Endothelial cell of umbilical vein (primary cell): ENCODE measurements at regions not wholly inside any gene's neighbourhood (a gene's known extent, or its start where the extent isn't known, plus 50 kb on each side); places are given as distances from the start of the nearest gene placed in this dataset.
"Not testable (repeated sequence)": the region's sequence is repeated elsewhere in the genome, so short reads cannot be mapped to it uniquely, and the experiment has no call there.

Experiments
- BruUV-seq: library from RNA; stranded (reverse); fragments of 400-500 nt; replicated peaks from 2 replicates; lab custom pipeline; 2021; lab: Mats Ljungman, UMichigan
- CTCF ChIA-PET: fragments of 300-600, 350-600 bp; sonication (Branson Sonifier 250); formaldehyde crosslinking; loops from one replicate; lab custom pipeline; 2021; ENCODE audit warnings: antibody characterized with exemption, inconsistent platforms; lab: Charles Lee
- POLR2A ChIA-PET: fragments of 300-600, 350-600 bp; sonication (Branson Sonifier 250); formaldehyde crosslinking; loops from one replicate; lab custom pipeline; 2021; ENCODE audit warnings: antibody characterized with exemption, inconsistent platforms; lab: Charles Lee
- DNase-seq: peaks from one replicate; pipeline ENCODE4 v3.0.0-alpha.2; 2011; ENCODE audit warnings: low read depth, low spot score
- FAIRE-seq: peaks from 2 replicates; lab custom pipeline; 2011; peaks lifted over from hg19 to GRCh38; lab: Jason Lieb, UNC
- H2AFZ ChIP-seq: 2 replicates; pipeline ENCODE4 v1.6.0; 2012; ENCODE audit warnings: low read depth, low read length, control low read depth, inconsistent platforms
- H3K27ac ChIP-seq: 2 replicates; pipeline ENCODE4 v1.5.1; 2011; ENCODE audit warnings: low read depth, mild to moderate bottlenecking, control low read depth, low read length, moderate library complexity; ENCODE audit not compliant: insufficient read depth
- H3K27me3 ChIP-seq, 2 experiments: 2 replicates each; pipeline versions ENCODE4 v1.6.0 to v1.6.1; 2011; ENCODE audit warnings: low read length in 2 of 2, mixed read lengths in 1 of 2; ENCODE audit not compliant: control insufficient read depth in 2 of 2, insufficient read depth in 2 of 2
- H3K36me3 ChIP-seq, 2 experiments: 2 replicates in 1 of 2; 3 replicates in 1 of 2; pipeline ENCODE4 v1.5.1; 2011; ENCODE audit warnings: low read length in 2 of 2, mild to moderate bottlenecking in 1 of 2, moderate library complexity in 1 of 2; ENCODE audit not compliant: control insufficient read depth in 2 of 2, insufficient read depth in 2 of 2; ENCODE audit errors: extremely low read depth in 1 of 2
- H3K4me1 ChIP-seq: 3 replicates; pipeline ENCODE4 v1.5.1; 2011; ENCODE audit warnings: mild to moderate bottlenecking, low read length; ENCODE audit not compliant: control insufficient read depth, insufficient read depth; ENCODE audit errors: extremely low read depth
- H3K4me2 ChIP-seq: 2 replicates; pipeline ENCODE4 v1.6.1; 2011; ENCODE audit warnings: low read length, control low read depth, mixed read lengths; ENCODE audit not compliant: insufficient read depth
- H3K4me3 ChIP-seq, 3 experiments: fragments of 200-600 bp in 1 of 3; sonication (generic), shearing (Covaris generic) in 1 of 3; replicated peaks in 1 of 3; 2 replicates each; pipeline ENCODE4 v1.5.1; 2011 to 2016; ENCODE audit warnings: control low read depth in 3 of 3, low read length in 3 of 3, mild to moderate bottlenecking in 2 of 3, inconsistent platforms in 1 of 3, low read depth in 1 of 3, moderate library complexity in 1 of 3; ENCODE audit not compliant: insufficient read depth in 1 of 3
- H3K79me2 ChIP-seq: 2 replicates; pipeline ENCODE4 v1.6.0; 2012; ENCODE audit warnings: low read length, inconsistent platforms; ENCODE audit not compliant: control insufficient read depth, insufficient read depth
- H3K9ac ChIP-seq: replicated peaks from 2 replicates; pipeline ENCODE3; 2011; ENCODE audit warnings: low read length, control low read depth; ENCODE audit not compliant: insufficient read depth; ENCODE audit errors: extremely low read depth
- H3K9me1 ChIP-seq: replicated peaks from 3 replicates; pipeline ENCODE4 v1.6.0; 2011; ENCODE audit warnings: mild to moderate bottlenecking, low read length; ENCODE audit not compliant: control insufficient read depth, insufficient read depth; ENCODE audit errors: extremely low read depth
- H3K9me3 ChIP-seq: replicated peaks from 2 replicates; pipeline ENCODE4 v1.5.1; 2012; ENCODE audit warnings: low read length, inconsistent platforms; ENCODE audit not compliant: control insufficient read depth, insufficient read depth
- H4K20me1 ChIP-seq: replicated peaks from 2 replicates; pipeline ENCODE3; 2011; ENCODE audit warnings: mild to moderate bottlenecking, low read length; ENCODE audit not compliant: control insufficient read depth, insufficient read depth; ENCODE audit errors: extremely low read depth
- CTCF ChIP-seq, 2 donors: IDR thresholded peaks; 1 replicate in 1 of 2; 2 replicates in 1 of 2; pipeline ENCODE4 v1.5.1; 2011; ENCODE audit warnings: low read length in 2 of 2, mild to moderate bottlenecking in 2 of 2, moderate library complexity in 2 of 2, control low read depth in 1 of 2, inconsistent platforms in 1 of 2, low read depth in 1 of 2; ENCODE audit not compliant: insufficient read depth in 1 of 2; ENCODE audit errors: extremely low read depth in 1 of 2
- GATA2 ChIP-seq: IDR thresholded peaks from 2 replicates; pipeline ENCODE4 v1.7.0; 2011; ENCODE audit warnings: low read depth, mild to moderate bottlenecking, moderate library complexity, mixed read lengths, low read length; ENCODE audit not compliant: insufficient read length, insufficient read depth
- MAX ChIP-seq: IDR thresholded peaks from 2 replicates; pipeline ENCODE4 v1.6.1; 2011; ENCODE audit not compliant: insufficient read depth, insufficient read length
- POLR2AphosphoS5 ChIP-seq: IDR thresholded peaks from 2 replicates; pipeline ENCODE4 v1.6.1; 2012; ENCODE audit warnings: low read depth, mild to moderate bottlenecking, control low read depth, low read length, moderate library complexity; ENCODE audit not compliant: insufficient read depth
- dilution Hi-C: fragments of 300-500 bp; cut with MboI; formaldehyde crosslinking; loops from one replicate; pipeline ENCODE4 v1.15.0; 2019; ENCODE audit warnings: low sequenced_read_pairs; ENCODE audit not compliant: extremely low pct_ligation_motif_present
- intact Hi-C: fragments of 100-400 bp; cut with micrococcal nuclease; formaldehyde crosslinking; loops from one replicate; pipeline ENCODE4 v1.10.0; 2022

GRCh38 chr2:123455234-123455633 is 569.9 kb upstream of the CNTNAP5 start:
- H3K27ac ChIP-seq, CTCF ChIA-PET, DNase-seq, H3K4me1 ChIP-seq, BruUV-seq, H3K4me3 ChIP-seq, H4K20me1 ChIP-seq, H3K27me3 ChIP-seq, H3K4me2 ChIP-seq, H3K36me3 ChIP-seq, FAIRE-seq, H3K9ac ChIP-seq, H2AFZ ChIP-seq, POLR2A ChIA-PET, intact Hi-C loops, H3K79me2 ChIP-seq, H3K9me1 ChIP-seq, dilution Hi-C loops, H3K9me3 ChIP-seq: not testable (repeated sequence)

- H2AFZ ChIP-seq: no peak overlapping the region
- H3K4me3 ChIP-seq: no peak overlapping the region
- TF ChIP-seq POLR2AphosphoS5 (no peak), GATA2 (no peak), MAX (no peak), CTCF (IDR thresholded peaks at IDR 0.05; ENCODE audit: extremely low read depth in 1 of 2, insufficient read depth in 1 of 2, low read depth in 1 of 2, low read length in 2 of 2) (no peak)
- no peaks in the 10 kb centered on the region for H3K36me3 ChIP-seq
- no peaks in the 10 kb centered on the region for H3K27me3 ChIP-seq
- no peak overlapping the region for H3K9ac ChIP-seq
- no peaks in the 10 kb centered on the region for H3K4me1 ChIP-seq
- no TSS peak for BruUV-seq
- intact Hi-C loops (no loop called here), dilution Hi-C loops (no loop called here)
- ChIA-PET POLR2A (no interaction called here), CTCF (no interaction called here)
- no peaks in the 10 kb centered on the region for H3K9me1 ChIP-seq
- DNase-seq (no peak), FAIRE-seq (no peak)
- H3K9me3 ChIP-seq: peaks cover 4% of the 10 kb centered on the region
- no peaks in the 10 kb centered on the region for H4K20me1 ChIP-seq
- H3K4me2 ChIP-seq: no peak overlapping the region
- H3K79me2 ChIP-seq: no peaks in the 10 kb centered on the region
- no peak overlapping the region for H3K27ac ChIP-seq
Observed at GRCh38 chr2:123456416-123456815, 568.7 kb upstream of the CNTNAP5 start.
